OCI-LY3 (cell line): ENCODE measurements at regions not wholly inside any gene's neighbourhood (a gene's known extent, or its start where the extent isn't known, plus 50 kb on each side); places are given as distances from the start of the nearest gene placed in this dataset.

Experiments used
- H2AFZ ChIP-seq: fragments of 200-600, 300-600 bp; shearing (Covaris generic); 2 replicates; pipeline ENCODE4 v1.6.0; 2014; ENCODE audit warnings: antibody characterized with exemption, low read depth, low read length
- H3K27ac ChIP-seq: fragments of 200-600, 300-600 bp; sonication (generic); 2 replicates; pipeline ENCODE4 v1.5.1; 2014; ENCODE audit warnings: mild to moderate bottlenecking, low read length, moderate library complexity, mixed read lengths
- H3K27me3 ChIP-seq: fragments of 200-600, 300-600 bp; sonication (generic); 2 replicates; pipeline ENCODE4 v1.6.1; 2014; ENCODE audit warnings: low read depth, low read length, mixed read lengths
- H3K36me3 ChIP-seq: fragments of 200-600, 300-600 bp; sonication (generic); replicated peaks from 2 replicates; pipeline ENCODE3; 2014; ENCODE audit warnings: low read depth, low read length, mixed read lengths
- H3K4me1 ChIP-seq: fragments of 300-600, 200-600 bp; sonication (generic); 2 replicates; pipeline ENCODE4 v1.6.1; 2014; ENCODE audit warnings: low read length, mixed read lengths
- H3K4me2 ChIP-seq: fragments of 200-600, 300-600 bp; sonication (generic); 2 replicates; pipeline ENCODE4 v1.6.1; 2014; ENCODE audit warnings: low read length, mixed read lengths
- H3K4me3 ChIP-seq: fragments of 300-600, 200-600 bp; sonication (generic); 2 replicates; pipeline ENCODE4 v1.5.1; 2014; ENCODE audit warnings: antibody characterized with exemption, mild to moderate bottlenecking, low read length, moderate library complexity
- H3K79me2 ChIP-seq: fragments of 300-600, 200-600 bp; shearing (Covaris generic); 2 replicates; pipeline ENCODE4 v1.6.1; 2014; ENCODE audit warnings: mild to moderate bottlenecking, low read length, mixed read lengths
- H3K9ac ChIP-seq: fragments of 300-600, 200-600 bp; shearing (Covaris generic); 2 replicates; pipeline ENCODE4 v1.6.0; 2014; ENCODE audit warnings: mild to moderate bottlenecking, low read length, moderate library complexity
- H3K9me3 ChIP-seq: fragments of 200-600, 300-600 bp; shearing (Covaris generic); 2 replicates; pipeline ENCODE4 v1.6.1; 2014; ENCODE audit warnings: low read length, mixed read lengths; ENCODE audit not compliant: insufficient read depth
- H4K20me1 ChIP-seq: fragments of 200-600, 300-600 bp; sonication (generic); 2 replicates; pipeline ENCODE4 v1.6.1; 2016; ENCODE audit warnings: low read length, mixed read lengths; ENCODE audit not compliant: insufficient read depth
- EZH2phosphoT487 ChIP-seq: fragments of 200-600 bp; shearing (Covaris generic); IDR thresholded peaks from 2 replicates; pipeline ENCODE4 v1.6.1; 2018; ENCODE audit warnings: antibody characterized with exemption, mixed run types, low read depth
- TF ChIP-seq, protein P1 (sequence below): fragments of 200-600, 300-600 bp; sonication (generic); IDR thresholded peaks from 2 replicates; pipeline ENCODE4 v1.5.1; 2014; ENCODE audit warnings: antibody characterized with exemption, low read length, low read depth

- Histone ChIP-seq H3K4me3 (peak overlapping the region; percentile 6; the same call in 1 of the 2 replicates), H3K79me2 (no peaks in the 10 kb centered on the region), H3K9ac (peak overlapping the region; percentile 46; the same call in 1 of the 2 replicates), H2AFZ (peak overlapping the region; percentile 48), H4K20me1 (no peaks in the 10 kb centered on the region), H3K36me3 (peaks cover 4% of the 10 kb centered on the region), H3K9me3 (peaks cover 6% of the 10 kb centered on the region), H3K27ac (peak overlapping the region; percentile 71), H3K4me1 (peaks cover 18% of the 10 kb centered on the region), H3K4me2 (peak overlapping the region; percentile 45), H3K27me3 (no peaks in the 10 kb centered on the region)
- no peak for TF ChIP-seq EZH2phosphoT487
- TF ChIP-seq, protein P1, sequence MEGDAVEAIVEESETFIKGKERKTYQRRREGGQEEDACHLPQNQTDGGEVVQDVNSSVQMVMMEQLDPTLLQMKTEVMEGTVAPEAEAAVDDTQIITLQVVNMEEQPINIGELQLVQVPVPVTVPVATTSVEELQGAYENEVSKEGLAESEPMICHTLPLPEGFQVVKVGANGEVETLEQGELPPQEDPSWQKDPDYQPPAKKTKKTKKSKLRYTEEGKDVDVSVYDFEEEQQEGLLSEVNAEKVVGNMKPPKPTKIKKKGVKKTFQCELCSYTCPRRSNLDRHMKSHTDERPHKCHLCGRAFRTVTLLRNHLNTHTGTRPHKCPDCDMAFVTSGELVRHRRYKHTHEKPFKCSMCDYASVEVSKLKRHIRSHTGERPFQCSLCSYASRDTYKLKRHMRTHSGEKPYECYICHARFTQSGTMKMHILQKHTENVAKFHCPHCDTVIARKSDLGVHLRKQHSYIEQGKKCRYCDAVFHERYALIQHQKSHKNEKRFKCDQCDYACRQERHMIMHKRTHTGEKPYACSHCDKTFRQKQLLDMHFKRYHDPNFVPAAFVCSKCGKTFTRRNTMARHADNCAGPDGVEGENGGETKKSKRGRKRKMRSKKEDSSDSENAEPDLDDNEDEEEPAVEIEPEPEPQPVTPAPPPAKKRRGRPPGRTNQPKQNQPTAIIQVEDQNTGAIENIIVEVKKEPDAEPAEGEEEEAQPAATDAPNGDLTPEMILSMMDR = no peak
Measured at GRCh38 chr13:60944863-60945262, 470.8 kb downstream of the PCDH20 start.

DNA sequence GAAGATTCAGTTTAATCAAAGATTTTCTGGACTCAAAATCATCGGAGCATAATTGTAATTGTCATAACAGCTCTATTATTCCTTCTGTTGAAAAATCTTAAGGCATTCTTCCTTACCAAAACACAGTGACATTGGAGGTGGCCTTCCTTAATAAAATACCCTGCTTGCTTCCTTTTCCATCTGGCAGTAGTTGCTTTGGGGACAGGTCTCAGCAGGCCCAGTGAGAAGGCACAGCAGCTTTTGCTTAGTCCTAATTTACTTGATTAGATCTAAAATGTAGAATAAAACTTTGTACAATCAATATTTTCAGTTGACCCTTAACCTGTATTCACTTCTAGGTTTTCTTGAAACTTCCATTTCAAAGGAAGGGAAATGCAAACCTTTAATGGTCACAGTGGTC is 471.6 kb downstream of the PCDH20 start:
- H3K36me3 ChIP-seq = peaks cover 4% of the 10 kb centered on the region
- peak overlapping the region; percentile 48 for H2AFZ ChIP-seq
- no peaks in the 10 kb centered on the region for H4K20me1 ChIP-seq
- peak overlapping the region; percentile 45 for H3K4me2 ChIP-seq
- no peak for TF ChIP-seq EZH2phosphoT487
- TF ChIP-seq, protein P1 = no peak
- 0 out of 2 replicates have a peak overlapping the region, but pooled peaks have one; percentile 6 for H3K4me3 ChIP-seq
- no peaks in the 10 kb centered on the region for H3K79me2 ChIP-seq
- no peak overlapping the region for H3K9ac ChIP-seq
- no peaks in the 10 kb centered on the region for H3K27me3 ChIP-seq
- peaks cover 18% of the 10 kb centered on the region for H3K4me1 ChIP-seq
- H3K9me3 ChIP-seq = no peaks in the 10 kb centered on the region
- H3K27ac ChIP-seq = peak overlapping the region; percentile 71

DNA sequence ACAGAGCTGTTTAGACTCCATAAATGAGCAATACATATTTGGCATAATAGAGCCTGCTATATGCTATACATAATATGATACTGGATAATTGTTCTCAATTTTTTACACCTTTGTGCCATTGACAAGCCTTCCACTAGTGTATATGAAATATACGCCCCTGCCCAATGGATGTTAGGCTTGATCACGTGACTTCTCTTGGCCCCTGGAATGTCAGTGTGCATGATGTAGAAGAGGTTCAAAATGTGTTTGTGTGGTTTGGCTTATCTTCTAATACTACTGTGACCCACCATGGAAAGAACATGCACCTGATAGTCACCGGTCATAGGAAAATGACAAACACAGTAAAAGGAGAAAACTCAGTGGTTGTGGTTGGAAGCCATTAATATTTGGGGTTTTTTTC is 479.4 kb downstream of the PCDH20 start:
- Histone ChIP-seq H3K27ac (no peak overlapping the region), H3K9ac (no peak overlapping the region), H3K9me3 (no peaks in the 10 kb centered on the region), H3K4me2 (no peak overlapping the region), H3K4me1 (peaks cover 7% of the 10 kb centered on the region), H2AFZ (no peak overlapping the region), H3K4me3 (no peak overlapping the region), H3K27me3 (no peaks in the 10 kb centered on the region), H4K20me1 (no peaks in the 10 kb centered on the region), H3K36me3 (no peaks in the 10 kb centered on the region), H3K79me2 (no peaks in the 10 kb centered on the region)
- TF ChIP-seq, protein P1 = no peak
- TF ChIP-seq EZH2phosphoT487 = no peak

- Histone ChIP-seq H3K27ac (no peak overlapping the region), H4K20me1 (no peaks in the 10 kb centered on the region), H3K79me2 (no peaks in the 10 kb centered on the region), H2AFZ (no peak overlapping the region), H3K27me3 (no peaks in the 10 kb centered on the region), H3K4me2 (no peak overlapping the region), H3K9ac (no peak overlapping the region), H3K4me3 (no peak overlapping the region), H3K4me1 (peaks cover 7% of the 10 kb centered on the region), H3K9me3 (no peaks in the 10 kb centered on the region), H3K36me3 (no peaks in the 10 kb centered on the region)
- TF ChIP-seq, protein P1 = no peak
- TF ChIP-seq EZH2phosphoT487 = no peak
Measured at GRCh38 chr13:60933638-60934037, 482.0 kb downstream of the PCDH20 start.
